K562 (cell line): ENCODE measurements at regions not wholly inside any gene's neighbourhood (a gene's known extent, or its start where the extent isn't known, plus 50 kb on each side); places are given as distances from the start of the nearest gene placed in this dataset.

Experiments used
- ATAC-seq: fragments of 200-7000 bp; cut with Tn5 transposase; 3 replicates; pipeline ENCODE4 v1.9.1; 2020; ENCODE audit warnings: moderate library complexity
- BruUV-seq: library from RNA; stranded (reverse); fragments of 400-500 nt; replicated peaks from 2 replicates; lab custom pipeline; 2021; lab: Mats Ljungman, UMichigan
- CTCF ChIA-PET: fragments of 300-600 bp; formaldehyde crosslinking; extraction: SDS; loops from one replicate; lab custom pipeline; 2021; ENCODE audit warnings: low intra/inter-chr PET ratio; lab: Yijun Ruan, JAX
- POLR2A ChIA-PET: fragments of 300-600, 350-650 bp; sonication (Branson Sonifier 250); formaldehyde crosslinking; extraction: SDS; loops from one replicate; lab custom pipeline; 2021; ENCODE audit warnings: antibody characterized with exemption, inconsistent platforms; lab: Yijun Ruan, JAX
- DNase-seq, 4 experiments: peaks; one replicate each; pipeline versions ENCODE4 v3.0.0 to v3.0.0-alpha.2; 2011 to 2018; ENCODE audit warnings: low spot score in 3 of 4, mixed read lengths in 3 of 4; ENCODE audit errors: extremely low read depth in 1 of 4
- FAIRE-seq: peaks from 2 replicates; lab custom pipeline; 2011; peaks lifted over from hg19 to GRCh38; lab: Jason Lieb, UNC
- H2AFZ ChIP-seq: 2 replicates; pipeline ENCODE4 v1.6.0; 2011; ENCODE audit warnings: low read depth, low read length, control low read depth, inconsistent platforms
- H3K27ac ChIP-seq: fragments of 200-600 bp; 3 replicates; pipeline ENCODE4 v1.8.0; 2011; ENCODE audit warnings: low read depth, mild to moderate bottlenecking, control low read depth, inconsistent platforms, low read length, moderate library complexity, mixed read lengths; ENCODE audit errors: extremely low read depth
- H3K27me3 ChIP-seq, 2 experiments: fragments of 300-600 bp in 1 of 2; 2 replicates in 1 of 2; 3 replicates in 1 of 2; pipeline versions ENCODE4 v1.6.0 to v1.8.0; 2011; ENCODE audit warnings: inconsistent platforms in 2 of 2, low read length in 2 of 2, mild to moderate bottlenecking in 1 of 2, mixed read lengths in 1 of 2, moderate library complexity in 1 of 2; ENCODE audit not compliant: control insufficient read depth in 2 of 2, insufficient read depth in 2 of 2
- H3K36me3 ChIP-seq: fragments of 300-600 bp; 3 replicates; pipeline ENCODE4 v1.8.0; 2011; ENCODE audit warnings: mild to moderate bottlenecking, low read length, inconsistent platforms; ENCODE audit not compliant: control insufficient read depth, insufficient read depth
- H3K4me1 ChIP-seq, 2 experiments: fragments of 200-600 bp in 1 of 2; replicated peaks in 1 of 2; 2 replicates in 1 of 2; 3 replicates in 1 of 2; pipeline versions ENCODE4 v1.5.1 to v1.8.0; 2011; ENCODE audit warnings: inconsistent platforms in 2 of 2, low read length in 2 of 2, mild to moderate bottlenecking in 1 of 2, mixed read lengths in 1 of 2, moderate library complexity in 1 of 2; ENCODE audit not compliant: control insufficient read depth in 2 of 2, insufficient read depth in 2 of 2
- H3K4me2 ChIP-seq: 2 replicates; pipeline ENCODE4 v1.6.1; 2011; ENCODE audit warnings: low read length, control low read depth, inconsistent platforms, mixed read lengths; ENCODE audit not compliant: insufficient read depth
- H3K4me3 ChIP-seq: fragments of 200-600 bp; sonication (generic), shearing (Covaris generic); 2 replicates; pipeline ENCODE4 v1.5.1; 2016; ENCODE audit warnings: control low read depth, inconsistent platforms
- H3K79me2 ChIP-seq: fragments of 200-600 bp; 3 replicates; pipeline ENCODE4 v1.8.0; 2011; ENCODE audit warnings: low read length, inconsistent platforms; ENCODE audit not compliant: control insufficient read depth, insufficient read depth
- H3K9ac ChIP-seq, 2 experiments: 2 replicates each; pipeline versions ENCODE4 v1.6.0 to v1.6.1; 2011; ENCODE audit warnings: low read depth in 2 of 2, low read length in 2 of 2, control low read depth in 1 of 2, inconsistent platforms in 1 of 2, mild to moderate bottlenecking in 1 of 2, mixed read lengths in 1 of 2; ENCODE audit not compliant: insufficient read depth in 1 of 2
- H3K9me1 ChIP-seq: one replicate; pipeline ENCODE4 v1.6.0; 2011; ENCODE audit warnings: inconsistent platforms, mild to moderate bottlenecking, low read length, moderate library complexity; ENCODE audit not compliant: control insufficient read depth, insufficient read depth
- H3K9me3 ChIP-seq: replicated peaks from 2 replicates; pipeline ENCODE4 v1.5.1; 2011; ENCODE audit warnings: low read depth, low read length, inconsistent platforms; ENCODE audit not compliant: control insufficient read depth, insufficient read depth
- H4K20me1 ChIP-seq: replicated peaks from 2 replicates; pipeline ENCODE4 v1.6.1; 2011; ENCODE audit warnings: low read length, inconsistent platforms, mixed read lengths; ENCODE audit not compliant: control insufficient read depth, insufficient read depth
- CAMTA2 ChIP-seq: fragments of 250-450 bp; sonication (Bioruptor Pico); conservative IDR thresholded peaks from 2 replicates; pipeline ENCODE4 v1.5.1; 2022
- FOSL1 ChIP-seq: fragments of 200-800 bp; sonication (Bioruptor generic); conservative IDR thresholded peaks from 2 replicates; pipeline ENCODE4 v1.6.1; 2016; ENCODE audit warnings: missing genetic modification characterization, missing compliant biosample characterization
- MCM5 ChIP-seq: fragments of 450-650 bp; IDR thresholded peaks from 2 replicates; pipeline ENCODE4 v1.6.1; 2016; ENCODE audit warnings: low read depth
- MGA ChIP-seq: fragments of 450-650 bp; IDR thresholded peaks from 2 replicates; pipeline ENCODE4 v1.6.1; 2016; ENCODE audit warnings: mild to moderate bottlenecking, moderate library complexity
- NR4A1 ChIP-seq, 2 experiments: fragments of 250-450 bp in 1 of 2; fragments of 450-650 bp in 1 of 2; sonication (Bioruptor Pico) in 1 of 2; IDR thresholded peaks; 2 replicates each; pipeline versions ENCODE4 v1.4.0 to v1.6.1; 2016 to 2020; ENCODE audit warnings: mild to moderate bottlenecking in 2 of 2, missing compliant biosample characterization in 1 of 2, missing genetic modification characterization in 1 of 2, moderate library complexity in 1 of 2
- PHTF2 ChIP-seq: fragments of 250-450 bp; sonication (Bioruptor Pico); IDR thresholded peaks from 2 replicates; pipeline ENCODE4 v1.5.0; 2021; ENCODE audit warnings: mild to moderate bottlenecking
- PREB ChIP-seq: sonication (generic); formaldehyde crosslinking; IDR thresholded peaks from 2 replicates; pipeline ENCODE4 v1.8.1; 2023; ENCODE audit warnings: mild to moderate bottlenecking, missing genetic modification reagents
- SETDB1 ChIP-seq: IDR thresholded peaks from one replicate; pipeline ENCODE4 v1.6.1; 2012; ENCODE audit warnings: low read length, control low read depth, inconsistent platforms
- TCFL5 ChIP-seq: fragments of 250-450 bp; sonication (Bioruptor Pico); conservative IDR thresholded peaks from 2 replicates; pipeline ENCODE4 v1.6.1; 2021; ENCODE audit warnings: mild to moderate bottlenecking, moderate library complexity, matching md5 sums
- ZBED1 ChIP-seq: IDR thresholded peaks from 2 replicates; pipeline ENCODE4 v1.6.1; 2014
- ZNF445 ChIP-seq: fragments of 250-450 bp; sonication (Bioruptor Pico); IDR thresholded peaks from 2 replicates; pipeline ENCODE4 v1.4.0; 2020; ENCODE audit warnings: low read depth, mild to moderate bottlenecking, moderate library complexity
- ZNF79 ChIP-seq: fragments of 250-450 bp; sonication (Bioruptor Pico); IDR thresholded peaks from 2 replicates; pipeline ENCODE4 v1.4.0; 2020; ENCODE audit warnings: low read depth, mild to moderate bottlenecking, moderate library complexity
- ZSCAN29 ChIP-seq: fragments of 450-650 bp; IDR thresholded peaks from 2 replicates; pipeline ENCODE4 v1.6.1; 2017
- WGBS: fragments of 100-300 bp; shearing (Covaris generic); methylation state at CpG from one replicate; pipeline ENCODE4 v1.1.6; 2016; ENCODE audit warnings: low coverage, mixed read lengths; ENCODE audit not compliant: insufficient coverage; ENCODE audit errors: missing lambda C conversion rate; 5-methylcytosine and 5-hydroxymethylcytosine counted together
- in situ Hi-C: fragments of 300-500 bp; cut with MboI; formaldehyde crosslinking; loops from 4 replicates; pipeline ENCODE4 v1.15.0; 2018; ENCODE audit warnings: inconsistent platforms, mixed read lengths
- intact Hi-C: fragments of 100-400 bp; cut with micrococcal nuclease; formaldehyde crosslinking; loops from 2 replicates; pipeline ENCODE4 v1.14.2; 2022

- intact Hi-C loops: no loop called here
- Histone ChIP-seq H3K9me3 (peaks cover 8% of the 10 kb centered on the region; the same call in 1 of the 2 replicates), H3K4me2 (no peak overlapping the region), H3K27ac (no peak overlapping the region), H3K9ac (no peak overlapping the region), H2AFZ (no peak overlapping the region), H3K79me2 (no peaks in the 10 kb centered on the region), H3K4me1 (no peaks in the 10 kb centered on the region), H3K9me1 (no peaks in the 10 kb centered on the region), H3K4me3 (no peak overlapping the region), H3K36me3 (no peaks in the 10 kb centered on the region), H3K27me3 (peaks cover 4 to 18% of the 10 kb centered on the region in 2 experiments; a peak in 4 of 5 replicates), H4K20me1 (no peaks in the 10 kb centered on the region)
- POLR2A ChIA-PET: interaction anchor here (3.2 kb wide), 1 partner anchor 12 kb away, joined by 23 read pairs; no protein-coding TSS in a partner anchor
- ATAC-seq (no peak), DNase-seq (no peak), FAIRE-seq (no peak)
- BruUV-seq: no TSS peak
- 0% methylated on average over 7 of the region's 7 CpGs for WGBS
- CTCF ChIA-PET: no interaction called here
- in situ Hi-C loops: no loop called here
- TF ChIP-seq FOSL1 (tag): no peak
- TF ChIP-seq NR4A1 (CRISPR knock-in tag; IDR thresholded peaks at IDR 0.05): no peak
- TF ChIP-seq NR4A1 (tag; IDR thresholded peaks at IDR 0.05): no peak
- no peak for TF ChIP-seq SETDB1
- TF ChIP-seq PREB (CRISPR knock-in tag): no peak
- no peak for TF ChIP-seq MGA
- TF ChIP-seq CAMTA2 (CRISPR knock-in tag): no peak
- TF ChIP-seq TCFL5 (CRISPR knock-in tag): no peak
- TF ChIP-seq PHTF2 (CRISPR knock-in tag): no peak
- no peak for TF ChIP-seq MCM5
- no peak for TF ChIP-seq ZNF445
- TF ChIP-seq ZSCAN29: no peak
- no peak for TF ChIP-seq ZNF79 (CRISPR knock-in tag)
- no peak for TF ChIP-seq ZBED1
Measured at GRCh38 chr1:30140566-30140965, 582.8 kb downstream of the MATN1 start.
